RPMI7951 (cell line): ENCODE measurements at regions not wholly inside any gene's neighbourhood (a gene's known extent, or its start where the extent isn't known, plus 50 kb on each side); places are given as distances from the start of the nearest gene placed in this dataset.

Experiments
- DNase-seq: peaks from one replicate; pipeline ENCODE4 v3.0.0-alpha.2; 2012; ENCODE audit warnings: low read depth

GRCh38 chrX:65610481-65610880 is 57.0 kb upstream of the MSN start:
- DNase-seq, result no peak

- no peak for DNase-seq
Observed at GRCh38 chrX:65610040-65610439, 57.4 kb upstream of the MSN start.

GRCh38 chrX:65609237-65609636 is 58.2 kb upstream of the MSN start:
- no peak for DNase-seq

- DNase-seq, result no peak
Observed at GRCh38 chrX:65608026-65608425, 59.4 kb upstream of the MSN start.

GRCh38 chrX:65607070-65607742 is 60.2 kb upstream of the MSN start:
- peak; percentile 63 for DNase-seq

GRCh38 chrX:65602221-65602560 is 65.3 kb upstream of the MSN start:
- DNase-seq, result no peak

GRCh38 chrX:65601530-65602220 is 65.8 kb upstream of the MSN start:
- DNase-seq, result peak; percentile 85

GRCh38 chrX:65601126-65601525 is 66.3 kb upstream of the MSN start:
- DNase-seq, result no peak

GRCh38 chrX:65600106-65600505 is 65.5 kb upstream of the LAS1L start:
- DNase-seq, result no peak

GRCh38 chrX:65598559-65599147 is 64.1 kb upstream of the LAS1L start:
- DNase-seq, result no peak

GRCh38 chrX:65596270-65597034 is 61.9 kb upstream of the LAS1L start:
- DNase-seq, result peak; percentile 80

- DNase-seq, result peak; percentile 91
Observed at GRCh38 chrX:65595460-65595876, 60.9 kb upstream of the LAS1L start.

GRCh38 chrX:65591206-65591605 is 56.6 kb upstream of the LAS1L start:
- no peak for DNase-seq

- DNase-seq, result no peak
Observed at GRCh38 chrX:65589304-65589703, 54.7 kb upstream of the LAS1L start.

GRCh38 chrX:65588795-65589194 is 54.2 kb upstream of the LAS1L start:
- no peak for DNase-seq

GRCh38 chrX:65587616-65588526 is 53.3 kb upstream of the LAS1L start:
- DNase-seq, result peak; percentile 92

- DNase-seq, result peak; percentile 91
Observed at GRCh38 chrX:65586491-65586890, 51.9 kb upstream of the LAS1L start.

GRCh38 chrX:65585226-65585625 is 50.6 kb upstream of the LAS1L start:
- peak; percentile 52 for DNase-seq
